ENCODE measurements at regions not wholly inside any gene's neighbourhood (a gene's known extent, or its start where the extent isn't known, plus 50 kb on each side); places are given as distances from the start of the nearest gene placed in this dataset.
"Not testable (repeated sequence)": the region's sequence is repeated elsewhere in the genome, so short reads cannot be mapped to it uniquely, and the experiment has no call there.

GRCh38 chr12:72747111-72747849, 475.1 kb downstream of the TRHDE start:
- no peak overlapping the region for H3K27ac Mint-ChIP-seq
- DNase-seq (no peak), ATAC-seq (replicated peaks in 1 of 4) (no peak)
- Histone ChIP-seq H3K27me3 (replicated peaks in 1 of 2; ENCODE audit: control insufficient read depth in 2 of 2, extremely low read depth in 1 of 2, insufficient read depth in 2 of 2, low read length in 1 of 2) (no peaks in the 10 kb centered on the region), H3K4me1 (ENCODE audit: control insufficient read depth in 1 of 2, extremely low read depth in 1 of 2, insufficient read depth in 2 of 2, low read length in 2 of 2) (no peaks in the 10 kb centered on the region), H3K4me3 (ENCODE audit: control insufficient read depth in 1 of 2, extremely low read depth in 1 of 2, low read length in 1 of 2) (no peak overlapping the region), H3K9me3 (no peaks in the 10 kb centered on the region), H3K27ac (ENCODE audit: low read length) (no peak overlapping the region), H3K36me3 (ENCODE audit: control insufficient read depth in 2 of 2, extremely low read depth in 1 of 2, insufficient read depth in 1 of 2, low read length in 1 of 2) (no peaks in the 10 kb centered on the region)
- peaks cover 20 to 38% (median 21%) of the 10 kb centered on the region in 3 donors for H3K9me3 Mint-ChIP-seq
- WGBS (ENCODE audit: insufficient coverage), result 0% methylated on average over 1 of the region's 4 CpGs
- ChIA-PET CTCF (no interaction called here), POLR2A (interaction anchor here in 1 of 2 donors (0.6 kb wide), 1 partner anchor 186 kb away, joined by 3 read pairs; no protein-coding TSS in a partner anchor)
- no peak overlapping the region for H3K4me3 Mint-ChIP-seq
- no peaks in the 10 kb centered on the region for H3K36me3 Mint-ChIP-seq
- no peaks in the 10 kb centered on the region for H3K4me1 Mint-ChIP-seq
- no peaks in the 10 kb centered on the region for H3K27me3 Mint-ChIP-seq

GRCh38 chr12:72748971-72749370, 476.8 kb downstream of the TRHDE start:
- Mint-ChIP-seq H3K4me3 (no peak overlapping the region), H3K27ac (no peak overlapping the region), H3K27me3 (no peaks in the 10 kb centered on the region), H3K4me1 (no peaks in the 10 kb centered on the region), H3K9me3 (peaks cover 7 to 28% (median 17%) of the 10 kb centered on the region in 3 donors), H3K36me3 (no peaks in the 10 kb centered on the region)
- no peak overlapping the region for H3K4me3 ChIP-seq (ENCODE audit: control insufficient read depth in 1 of 2, extremely low read depth in 1 of 2, low read length in 1 of 2)
- CTCF ChIA-PET, result no interaction called here
- no peaks in the 10 kb centered on the region for H3K27me3 ChIP-seq (replicated peaks in 1 of 2; ENCODE audit: control insufficient read depth in 2 of 2, extremely low read depth in 1 of 2, insufficient read depth in 2 of 2, low read length in 1 of 2)
- POLR2A ChIA-PET, result no interaction called here
- H3K9me3 ChIP-seq, result no peaks in the 10 kb centered on the region
- no peaks in the 10 kb centered on the region for H3K36me3 ChIP-seq (ENCODE audit: control insufficient read depth in 2 of 2, extremely low read depth in 1 of 2, insufficient read depth in 1 of 2, low read length in 1 of 2)
- no peak for ATAC-seq (replicated peaks in 1 of 4)
- no peak overlapping the region for H3K27ac ChIP-seq (ENCODE audit: low read length)
- no CpG with 5 or more reads among the region's 1 CpG for WGBS (ENCODE audit: insufficient coverage)
- no peaks in the 10 kb centered on the region for H3K4me1 ChIP-seq (ENCODE audit: control insufficient read depth in 1 of 2, extremely low read depth in 1 of 2, insufficient read depth in 2 of 2, low read length in 2 of 2)
- DNase-seq, result no peak

- Mint-ChIP-seq H3K27ac (no peak overlapping the region), H3K4me1 (no peaks in the 10 kb centered on the region), H3K27me3 (no peaks in the 10 kb centered on the region), H3K36me3 (no peaks in the 10 kb centered on the region), H3K9me3 (peaks cover 9 to 15% (median 14%) of the 10 kb centered on the region in 3 donors), H3K4me3 (no peak overlapping the region)
- ATAC-seq (replicated peaks in 1 of 4) (no peak), DNase-seq (no peak)
- Histone ChIP-seq H3K27me3 (replicated peaks in 1 of 2; ENCODE audit: control insufficient read depth in 2 of 2, extremely low read depth in 1 of 2, insufficient read depth in 2 of 2, low read length in 1 of 2) (no peaks in the 10 kb centered on the region), H3K36me3 (ENCODE audit: control insufficient read depth in 2 of 2, extremely low read depth in 1 of 2, insufficient read depth in 1 of 2, low read length in 1 of 2) (no peaks in the 10 kb centered on the region), H3K9me3 (no peaks in the 10 kb centered on the region), H3K4me1 (ENCODE audit: control insufficient read depth in 1 of 2, extremely low read depth in 1 of 2, insufficient read depth in 2 of 2, low read length in 2 of 2) (no peaks in the 10 kb centered on the region), H3K27ac (ENCODE audit: low read length) (no peak overlapping the region), H3K4me3 (ENCODE audit: control insufficient read depth in 1 of 2, extremely low read depth in 1 of 2, low read length in 1 of 2) (no peak overlapping the region)
- CTCF ChIA-PET, result no interaction called here
- 64% methylated on average over 1 of the region's 3 CpGs for WGBS (ENCODE audit: insufficient coverage)
- POLR2A ChIA-PET, result no interaction called here
Observed at GRCh38 chr12:72753571-72753970, 481.4 kb downstream of the TRHDE start.

GRCh38 chr12:72754026-72754425, 481.9 kb downstream of the TRHDE start:
- H3K4me1 Mint-ChIP-seq; H3K36me3 Mint-ChIP-seq; DNase-seq; H3K9me3 ChIP-seq; H3K27ac Mint-ChIP-seq; H3K27me3 ChIP-seq (replicated peaks in 1 of 2; ENCODE audit: control insufficient read depth in 2 of 2, extremely low read depth in 1 of 2, insufficient read depth in 2 of 2, low read length in 1 of 2); H3K4me1 ChIP-seq (ENCODE audit: control insufficient read depth in 1 of 2, extremely low read depth in 1 of 2, insufficient read depth in 2 of 2, low read length in 2 of 2); H3K4me3 ChIP-seq (ENCODE audit: control insufficient read depth in 1 of 2, extremely low read depth in 1 of 2, low read length in 1 of 2); POLR2A ChIA-PET; H3K27ac ChIP-seq (ENCODE audit: low read length); H3K27me3 Mint-ChIP-seq; CTCF ChIA-PET; H3K36me3 ChIP-seq (ENCODE audit: control insufficient read depth in 2 of 2, extremely low read depth in 1 of 2, insufficient read depth in 1 of 2, low read length in 1 of 2); H3K4me3 Mint-ChIP-seq; ATAC-seq (replicated peaks in 1 of 4): not testable (repeated sequence)
- H3K9me3 Mint-ChIP-seq, result peaks cover 14 to 18% (median 17%) of the 10 kb centered on the region in 3 donors
- 94% methylated on average over 13 of the region's 18 CpGs for WGBS (ENCODE audit: insufficient coverage)

- no peak for ATAC-seq (replicated peaks in 1 of 4)
Observed at GRCh38 chr12:72766517-72766916, 494.3 kb downstream of the TRHDE start.

GRCh38 chr12:72774023-72774422, 501.9 kb downstream of the TRHDE start:
- H3K9me3 ChIP-seq, result no peaks in the 10 kb centered on the region
- ChIA-PET CTCF (no interaction called here), POLR2A (no interaction called here)
- no peaks in the 10 kb centered on the region for H3K4me1 ChIP-seq (ENCODE audit: control insufficient read depth in 1 of 2, extremely low read depth in 1 of 2, insufficient read depth in 2 of 2, low read length in 2 of 2)
- H3K4me3 ChIP-seq (ENCODE audit: control insufficient read depth in 1 of 2, extremely low read depth in 1 of 2, low read length in 1 of 2), result no peak overlapping the region
- no peaks in the 10 kb centered on the region for H3K27me3 Mint-ChIP-seq
- no peak overlapping the region for H3K4me3 Mint-ChIP-seq
- no peak overlapping the region for H3K27ac Mint-ChIP-seq
- H3K36me3 ChIP-seq (ENCODE audit: control insufficient read depth in 2 of 2, extremely low read depth in 1 of 2, insufficient read depth in 1 of 2, low read length in 1 of 2), result no peaks in the 10 kb centered on the region
- H3K36me3 Mint-ChIP-seq, result no peaks in the 10 kb centered on the region
- DNase-seq (no peak), ATAC-seq (replicated peaks in 1 of 4) (no peak)
- no peaks in the 10 kb centered on the region for H3K4me1 Mint-ChIP-seq
- H3K9me3 Mint-ChIP-seq, result peaks cover 0 to 7% (median 6%) of the 10 kb centered on the region in 3 donors
- no peaks in the 10 kb centered on the region for H3K27me3 ChIP-seq (replicated peaks in 1 of 2; ENCODE audit: control insufficient read depth in 2 of 2, extremely low read depth in 1 of 2, insufficient read depth in 2 of 2, low read length in 1 of 2)
- no peak overlapping the region for H3K27ac ChIP-seq (ENCODE audit: low read length)

More at GRCh38 chr12:72766517-72766916, 494.3 kb downstream of the TRHDE start:
- no peaks in the 10 kb centered on the region for H3K9me3 ChIP-seq
- H3K27me3 Mint-ChIP-seq, result no peaks in the 10 kb centered on the region
- no peak overlapping the region for H3K4me3 Mint-ChIP-seq
- H3K4me3 ChIP-seq (ENCODE audit: control insufficient read depth in 1 of 2, extremely low read depth in 1 of 2, low read length in 1 of 2), result no peak overlapping the region
- ChIA-PET CTCF (no interaction called here), POLR2A (no interaction called here)
- no peaks in the 10 kb centered on the region for H3K27me3 ChIP-seq (replicated peaks in 1 of 2; ENCODE audit: control insufficient read depth in 2 of 2, extremely low read depth in 1 of 2, insufficient read depth in 2 of 2, low read length in 1 of 2)
- no peaks in the 10 kb centered on the region for H3K4me1 ChIP-seq (ENCODE audit: control insufficient read depth in 1 of 2, extremely low read depth in 1 of 2, insufficient read depth in 2 of 2, low read length in 2 of 2)
- no peaks in the 10 kb centered on the region for H3K36me3 Mint-ChIP-seq
- H3K27ac ChIP-seq (ENCODE audit: low read length), result no peak overlapping the region
- no peak overlapping the region for H3K27ac Mint-ChIP-seq
- no peak for DNase-seq
- H3K4me1 Mint-ChIP-seq, result no peaks in the 10 kb centered on the region
- WGBS (ENCODE audit: insufficient coverage), result no CpG with 5 or more reads among the region's 2 CpGs
- no peaks in the 10 kb centered on the region for H3K36me3 ChIP-seq (ENCODE audit: control insufficient read depth in 2 of 2, extremely low read depth in 1 of 2, insufficient read depth in 1 of 2, low read length in 1 of 2)
- peaks cover 12 to 16% (median 12%) of the 10 kb centered on the region in 3 donors for H3K9me3 Mint-ChIP-seq

- Mint-ChIP-seq H3K4me1 (no peaks in the 10 kb centered on the region), H3K4me3 (no peak overlapping the region), H3K9me3 (peaks cover 0 to 7% (median 6%) of the 10 kb centered on the region in 3 donors), H3K27me3 (no peaks in the 10 kb centered on the region), H3K27ac (no peak overlapping the region), H3K36me3 (no peaks in the 10 kb centered on the region)
- Histone ChIP-seq H3K4me3 (ENCODE audit: control insufficient read depth in 1 of 2, extremely low read depth in 1 of 2, low read length in 1 of 2) (no peak overlapping the region), H3K4me1 (ENCODE audit: control insufficient read depth in 1 of 2, extremely low read depth in 1 of 2, insufficient read depth in 2 of 2, low read length in 2 of 2) (no peaks in the 10 kb centered on the region), H3K27me3 (replicated peaks in 1 of 2; ENCODE audit: control insufficient read depth in 2 of 2, extremely low read depth in 1 of 2, insufficient read depth in 2 of 2, low read length in 1 of 2) (no peaks in the 10 kb centered on the region), H3K36me3 (ENCODE audit: control insufficient read depth in 2 of 2, extremely low read depth in 1 of 2, insufficient read depth in 1 of 2, low read length in 1 of 2) (no peaks in the 10 kb centered on the region), H3K27ac (ENCODE audit: low read length) (no peak overlapping the region), H3K9me3 (no peaks in the 10 kb centered on the region)
- CTCF ChIA-PET, result no interaction called here
- WGBS (ENCODE audit: insufficient coverage), result no CpG with 5 or more reads among the region's 1 CpG
- POLR2A ChIA-PET, result interaction anchor here in 1 of 2 donors (0.5 kb wide), 1 partner anchor 112 kb away, joined by 3 read pairs; no protein-coding TSS in a partner anchor
- no peak for DNase-seq
- ATAC-seq (replicated peaks in 1 of 4), result no peak
Observed at GRCh38 chr12:72777806-72778205, 505.6 kb downstream of the TRHDE start.

Data from T-cell (primary cell).